Coronary artery (tissue), 2 donors: ENCODE measurements at regions not wholly inside any gene's neighbourhood (a gene's known extent, or its start where the extent isn't known, plus 50 kb on each side); places are given as distances from the start of the nearest gene placed in this dataset.

Source experiments
- DNase-seq: peaks from one replicate; pipeline ENCODE4 v3.0.0-alpha.2; 2017; ENCODE audit warnings: low spot score
- H3K27ac ChIP-seq, 2 donors: fragments of 200-600 bp; sonication (generic); one replicate each; pipeline ENCODE4 v1.5.1; 2016 to 2019
- H3K4me3 ChIP-seq: fragments of 200-600 bp; sonication (generic); 2 replicates; pipeline ENCODE4 v1.5.1; 2016; ENCODE audit warnings: mild to moderate bottlenecking, moderate library complexity
- TF ChIP-seq, protein P1 (sequence below): fragments of 200-600 bp; sonication (generic); IDR thresholded peaks from one replicate; pipeline ENCODE4 v1.5.1; 2019; ENCODE audit warnings: antibody characterized with exemption

- no peak for DNase-seq
- TF ChIP-seq, protein P1, sequence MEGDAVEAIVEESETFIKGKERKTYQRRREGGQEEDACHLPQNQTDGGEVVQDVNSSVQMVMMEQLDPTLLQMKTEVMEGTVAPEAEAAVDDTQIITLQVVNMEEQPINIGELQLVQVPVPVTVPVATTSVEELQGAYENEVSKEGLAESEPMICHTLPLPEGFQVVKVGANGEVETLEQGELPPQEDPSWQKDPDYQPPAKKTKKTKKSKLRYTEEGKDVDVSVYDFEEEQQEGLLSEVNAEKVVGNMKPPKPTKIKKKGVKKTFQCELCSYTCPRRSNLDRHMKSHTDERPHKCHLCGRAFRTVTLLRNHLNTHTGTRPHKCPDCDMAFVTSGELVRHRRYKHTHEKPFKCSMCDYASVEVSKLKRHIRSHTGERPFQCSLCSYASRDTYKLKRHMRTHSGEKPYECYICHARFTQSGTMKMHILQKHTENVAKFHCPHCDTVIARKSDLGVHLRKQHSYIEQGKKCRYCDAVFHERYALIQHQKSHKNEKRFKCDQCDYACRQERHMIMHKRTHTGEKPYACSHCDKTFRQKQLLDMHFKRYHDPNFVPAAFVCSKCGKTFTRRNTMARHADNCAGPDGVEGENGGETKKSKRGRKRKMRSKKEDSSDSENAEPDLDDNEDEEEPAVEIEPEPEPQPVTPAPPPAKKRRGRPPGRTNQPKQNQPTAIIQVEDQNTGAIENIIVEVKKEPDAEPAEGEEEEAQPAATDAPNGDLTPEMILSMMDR: no peak
- Histone ChIP-seq H3K27ac (no peak overlapping the region), H3K4me3 (no peak overlapping the region)
These were observed 172.2 kb upstream of the MAF start for GRCh38 chr16:79772784-79773183.

GRCh38 chr16:79772048-79772447 is 171.5 kb upstream of the MAF start:
- no peak for DNase-seq
- H3K27ac ChIP-seq: no peak overlapping the region
- TF ChIP-seq, protein P1: no peak
- no peak overlapping the region for H3K4me3 ChIP-seq

GRCh38 chr16:79770244-79771064 is 169.9 kb upstream of the MAF start:
- peak overlapping the region; percentile 61 to 91 for H3K27ac ChIP-seq
- H3K4me3 ChIP-seq: peak overlapping the region; percentile 82
- TF ChIP-seq, protein P1: no peak
- peak; percentile 89 for DNase-seq

- Histone ChIP-seq H3K27ac (peak overlapping the region; percentile 61 to 91), H3K4me3 (peak overlapping the region; percentile 82)
- TF ChIP-seq, protein P1: no peak
- no peak for DNase-seq
These were observed 169.3 kb upstream of the MAF start for GRCh38 chr16:79769928-79770243.

GRCh38 chr16:79769270-79769927 is 168.9 kb upstream of the MAF start:
- Histone ChIP-seq H3K4me3 (peak overlapping the region; percentile 82), H3K27ac (peak overlapping the region; percentile 61 to 91)
- TF ChIP-seq, protein P1: no peak

DNA sequence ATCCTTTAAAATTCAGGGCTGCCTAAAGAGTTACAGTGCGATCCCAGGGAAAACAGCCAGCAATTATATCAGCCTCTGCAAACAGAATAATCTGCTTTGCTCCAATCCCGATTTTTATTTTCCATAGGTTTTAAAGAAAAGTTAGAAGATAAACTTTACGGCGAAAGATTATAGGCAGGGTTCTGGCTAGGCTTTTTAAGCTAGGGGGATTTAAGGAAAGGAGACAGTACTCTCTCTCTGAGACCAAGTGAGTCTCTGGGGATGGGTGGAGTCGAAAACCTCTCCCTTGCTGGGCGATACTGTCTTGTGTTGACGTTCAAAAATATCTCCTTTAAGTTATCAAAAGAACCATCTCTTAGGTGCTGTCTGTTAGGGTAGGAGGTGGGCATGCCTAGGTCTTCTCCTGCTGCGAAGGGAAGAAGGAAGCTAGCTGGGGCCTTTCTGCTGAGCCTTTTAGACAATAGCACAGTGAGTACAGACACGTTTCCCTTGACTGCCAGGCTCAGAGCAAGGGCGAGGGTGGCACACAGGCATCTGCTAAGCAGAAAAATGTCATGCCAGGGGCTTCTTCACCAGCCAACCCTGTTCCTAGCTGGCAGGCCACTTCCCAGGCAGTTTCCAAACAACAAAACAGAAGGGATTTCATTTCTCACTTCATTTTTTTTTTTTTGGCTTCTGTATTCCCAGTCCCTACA is 167.9 kb upstream of the MAF start:
- Histone ChIP-seq H3K4me3 (peak overlapping the region; percentile 50), H3K27ac (peak overlapping the region; percentile 76 to 86)
- TF ChIP-seq, protein P1: no peak
- DNase-seq: no peak

More at GRCh38 chr16:79769270-79769927, 168.9 kb upstream of the MAF start:
- no peak for DNase-seq
